Skin of body (tissue), 1 donor: ENCODE measurements at regions not wholly inside any gene's neighbourhood (a gene's known extent, or its start where the extent isn't known, plus 50 kb on each side); places are given as distances from the start of the nearest gene placed in this dataset.
"Not testable (repeated sequence)": the region's sequence is repeated elsewhere in the genome, so short reads cannot be mapped to it uniquely, and the experiment has no call there.

Source experiments
- DNase-seq: peaks from one replicate; lab custom pipeline; 2025; lab: John Stamatoyannopoulos, UW

GRCh38 chr2:209299478-209299877, 124.4 kb upstream of the MAP2 start:
- not testable (repeated sequence) for DNase-seq

- DNase-seq: not testable (repeated sequence)
Observed at GRCh38 chr2:209300766-209301165, 123.1 kb upstream of the MAP2 start.

- DNase-seq: no peak
Observed at GRCh38 chr2:209305026-209305425, 118.8 kb upstream of the MAP2 start.

- DNase-seq: no peak
Observed at GRCh38 chr2:209305746-209306196, 118.1 kb upstream of the MAP2 start.

- no peak for DNase-seq
Observed at GRCh38 chr2:209307161-209308001, 116.5 kb upstream of the MAP2 start.

- no peak for DNase-seq
Observed at GRCh38 chr2:209308415-209308814, 115.4 kb upstream of the MAP2 start.

- DNase-seq: no peak
Observed at GRCh38 chr2:209311948-209312347, 111.9 kb upstream of the MAP2 start.

- not testable (repeated sequence) for DNase-seq
Observed at GRCh38 chr2:209312450-209312849, 111.4 kb upstream of the MAP2 start.

- no peak for DNase-seq
Observed at GRCh38 chr2:209314653-209315052, 109.2 kb upstream of the MAP2 start.

- no peak for DNase-seq
Observed at GRCh38 chr2:209316141-209316540, 107.7 kb upstream of the MAP2 start.

GRCh38 chr2:209321076-209321475, 102.8 kb upstream of the MAP2 start:
- DNase-seq: no peak

GRCh38 chr2:209321581-209321980, 102.3 kb upstream of the MAP2 start:
- no peak for DNase-seq

- DNase-seq: no peak
Observed at GRCh38 chr2:209322041-209322440, 101.8 kb upstream of the MAP2 start.

- no peak for DNase-seq
Observed at GRCh38 chr2:209322905-209323512, 100.8 kb upstream of the MAP2 start.

- DNase-seq: no peak
Observed at GRCh38 chr2:209323738-209324137, 100.1 kb upstream of the MAP2 start.

GRCh38 chr2:209324281-209324680, 99.6 kb upstream of the MAP2 start:
- no peak for DNase-seq

GRCh38 chr2:209331291-209331844, 92.5 kb upstream of the MAP2 start:
- DNase-seq: no peak

- DNase-seq: peak; percentile 15
Observed at GRCh38 chr2:209334188-209335017, 89.4 kb upstream of the MAP2 start.

GRCh38 chr2:209340522-209340921, 83.3 kb upstream of the MAP2 start:
- no peak for DNase-seq

GRCh38 chr2:209344349-209344748, 79.5 kb upstream of the MAP2 start:
- DNase-seq: no peak

- DNase-seq: no peak
Observed at GRCh38 chr2:209348433-209348832, 75.4 kb upstream of the MAP2 start.

GRCh38 chr2:209351636-209352035, 72.2 kb upstream of the MAP2 start:
- no peak for DNase-seq
